KMS-11 (cell line): ENCODE measurements at regions not wholly inside any gene's neighbourhood (a gene's known extent, or its start where the extent isn't known, plus 50 kb on each side); places are given as distances from the start of the nearest gene placed in this dataset.

Source experiments
- H2AFZ ChIP-seq: fragments of 200-600 bp; sonication (generic); 2 replicates; pipeline ENCODE4 v1.6.1; 2016; ENCODE audit warnings: antibody characterized with exemption, mixed run types, low read depth
- H3K27ac ChIP-seq: fragments of 200-600 bp; sonication (generic); 2 replicates; pipeline ENCODE4 v1.6.1; 2016; ENCODE audit warnings: mild to moderate bottlenecking, mixed run types
- H3K27me3 ChIP-seq: fragments of 200-600 bp; sonication (generic); 2 replicates; pipeline ENCODE4 v1.6.1; 2017; ENCODE audit warnings: mild to moderate bottlenecking, low read depth, mixed run types, moderate library complexity; ENCODE audit not compliant: insufficient read depth
- H3K36me3 ChIP-seq: fragments of 200-600 bp; sonication (generic); 2 replicates; pipeline ENCODE4 v1.6.1; 2017; ENCODE audit warnings: mild to moderate bottlenecking, mixed run types; ENCODE audit not compliant: insufficient read depth
- H3K4me1 ChIP-seq: fragments of 200-600 bp; sonication (generic); 2 replicates; pipeline ENCODE4 v1.6.1; 2016; ENCODE audit warnings: mild to moderate bottlenecking, low read depth, mixed run types; ENCODE audit not compliant: poor library complexity, severe bottlenecking
- H3K4me2 ChIP-seq: fragments of 200-600 bp; sonication (generic); 2 replicates; pipeline ENCODE4 v1.7.0; 2016; ENCODE audit warnings: mild to moderate bottlenecking, mixed run types
- H3K4me3 ChIP-seq: fragments of 200-600 bp; sonication (generic); IDR thresholded peaks from 2 replicates; pipeline ENCODE4 v1.6.1; 2017; ENCODE audit warnings: low read depth, low read length, mixed read lengths; ENCODE audit not compliant: insufficient read depth
- H3K79me2 ChIP-seq: fragments of 200-600 bp; sonication (generic); 2 replicates; pipeline ENCODE4 v1.6.1; 2016; ENCODE audit warnings: low read depth, mixed run types; ENCODE audit not compliant: insufficient read depth
- H3K9ac ChIP-seq: fragments of 200-600 bp; sonication (generic); 2 replicates; pipeline ENCODE4 v1.6.1; 2016; ENCODE audit warnings: mild to moderate bottlenecking, mixed run types
- H4K20me1 ChIP-seq: fragments of 200-600 bp; sonication (generic); 2 replicates; pipeline ENCODE4 v1.6.1; 2016; ENCODE audit warnings: mild to moderate bottlenecking, mixed run types; ENCODE audit not compliant: insufficient read depth
- CTCF ChIP-seq: fragments of 200-600 bp; sonication (generic); conservative IDR thresholded peaks from 2 replicates; pipeline ENCODE4 v1.6.1; 2017; ENCODE audit warnings: low read depth, mild to moderate bottlenecking, antibody characterized with exemption, low read length, moderate library complexity, mixed read lengths

DNA sequence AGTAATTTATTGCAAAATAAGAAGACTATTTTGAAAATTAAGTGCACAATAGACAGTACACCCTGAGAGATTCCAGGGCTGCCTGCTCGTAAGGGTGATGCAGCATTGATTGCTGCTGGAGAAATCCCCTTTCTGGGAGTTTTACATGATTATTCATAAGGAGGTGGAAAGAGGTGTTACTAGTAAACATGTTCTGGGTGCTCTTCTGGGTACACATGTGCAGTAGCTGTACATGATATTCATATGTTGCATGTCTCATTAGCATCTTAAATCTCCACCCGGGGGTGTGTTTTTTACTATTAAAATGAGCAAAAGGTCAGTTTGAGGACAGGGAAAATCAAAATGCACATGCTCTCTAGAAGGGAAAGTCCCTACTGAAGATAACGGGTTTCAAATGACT lies 264.8 kb downstream of the CDK5RAP2 start:
- Histone ChIP-seq H3K4me2 (no peak overlapping the region), H4K20me1 (no peaks in the 10 kb centered on the region), H3K4me3 (no peak overlapping the region), H2AFZ (no peak overlapping the region), H3K27ac (no peak overlapping the region), H3K27me3 (no peaks in the 10 kb centered on the region), H3K4me1 (no peaks in the 10 kb centered on the region), H3K9ac (no peak overlapping the region), H3K36me3 (no peaks in the 10 kb centered on the region), H3K79me2 (no peaks in the 10 kb centered on the region)
- TF ChIP-seq CTCF = no peak

- no peak for TF ChIP-seq CTCF
- Histone ChIP-seq H3K79me2 (no peaks in the 10 kb centered on the region), H3K4me3 (no peak overlapping the region), H3K9ac (no peak overlapping the region), H3K27me3 (no peaks in the 10 kb centered on the region), H2AFZ (no peak overlapping the region), H3K36me3 (no peaks in the 10 kb centered on the region), H4K20me1 (no peaks in the 10 kb centered on the region), H3K4me2 (no peak overlapping the region), H3K4me1 (no peaks in the 10 kb centered on the region), H3K27ac (no peak overlapping the region)
Measured at GRCh38 chr9:120312031-120312430, 267.9 kb downstream of the CDK5RAP2 start.

- no peaks in the 10 kb centered on the region for H3K4me1 ChIP-seq
- no peak overlapping the region for H3K4me3 ChIP-seq
- H3K36me3 ChIP-seq = no peaks in the 10 kb centered on the region
- H3K4me2 ChIP-seq = no peak overlapping the region
- no peak overlapping the region for H3K27ac ChIP-seq
- no peaks in the 10 kb centered on the region for H3K79me2 ChIP-seq
- H4K20me1 ChIP-seq = no peaks in the 10 kb centered on the region
- no peaks in the 10 kb centered on the region for H3K27me3 ChIP-seq
- H2AFZ ChIP-seq = no peak overlapping the region
- no peak overlapping the region for H3K9ac ChIP-seq
- TF ChIP-seq CTCF = no peak
Measured at GRCh38 chr9:120310035-120310434, 269.9 kb downstream of the CDK5RAP2 start.

GRCh38 chr9:120308495-120308894 lies 271.5 kb downstream of the CDK5RAP2 start:
- Histone ChIP-seq H3K4me3 (no peak overlapping the region), H3K27me3 (no peaks in the 10 kb centered on the region), H3K9ac (no peak overlapping the region), H3K27ac (no peak overlapping the region), H3K4me1 (no peaks in the 10 kb centered on the region), H3K4me2 (no peak overlapping the region), H3K36me3 (no peaks in the 10 kb centered on the region), H4K20me1 (no peaks in the 10 kb centered on the region), H3K79me2 (no peaks in the 10 kb centered on the region), H2AFZ (no peak overlapping the region)
- no peak for TF ChIP-seq CTCF

- H3K79me2 ChIP-seq = no peaks in the 10 kb centered on the region
- H3K27ac ChIP-seq = no peak overlapping the region
- no peak overlapping the region for H3K4me2 ChIP-seq
- no peak for TF ChIP-seq CTCF
- no peak overlapping the region for H2AFZ ChIP-seq
- H3K36me3 ChIP-seq = no peaks in the 10 kb centered on the region
- no peaks in the 10 kb centered on the region for H4K20me1 ChIP-seq
- no peaks in the 10 kb centered on the region for H3K4me1 ChIP-seq
- H3K27me3 ChIP-seq = no peaks in the 10 kb centered on the region
- no peak overlapping the region for H3K9ac ChIP-seq
- no peak overlapping the region for H3K4me3 ChIP-seq
Measured at GRCh38 chr9:120307599-120307998, 272.4 kb downstream of the CDK5RAP2 start.
